Tibial nerve (tissue), 4 donors: ENCODE measurements at regions not wholly inside any gene's neighbourhood (a gene's known extent, or its start where the extent isn't known, plus 50 kb on each side); places are given as distances from the start of the nearest gene placed in this dataset.

Experiments used
- DNase-seq, 2 donors: peaks; one replicate each; pipeline ENCODE4 v3.0.0-alpha.2; 2019; ENCODE audit warnings: low spot score in 2 of 2
- H3K27ac ChIP-seq, 4 donors: fragments of 200-600 bp; sonication (generic) in 3 of 4; one replicate each; pipeline ENCODE4 v1.5.1; 2017 to 2019; ENCODE audit warnings: mild to moderate bottlenecking in 1 of 4
- H3K27me3 ChIP-seq, 2 donors: fragments of 200-600 bp; sonication (generic) in 1 of 2; one replicate each; pipeline versions ENCODE4 v1.5.1 to v1.6.0; 2017 to 2019
- H3K36me3 ChIP-seq, 3 donors: fragments of 200-600 bp; sonication (generic); one replicate each; pipeline ENCODE4 v1.5.1; 2018 to 2019
- H3K4me1 ChIP-seq, 4 donors: fragments of 200-600 bp; sonication (generic) in 3 of 4; one replicate each; pipeline ENCODE4 v1.5.1; 2017 to 2019
- H3K4me3 ChIP-seq, 4 donors: fragments of 200-600 bp; sonication (generic) in 3 of 4; one replicate each; pipeline ENCODE4 v1.5.1; 2017 to 2019; ENCODE audit warnings: mild to moderate bottlenecking in 1 of 4, moderate library complexity in 1 of 4
- H3K9me3 ChIP-seq, 4 donors: fragments of 200-600 bp; sonication (generic) in 3 of 4; one replicate each; pipeline ENCODE4 v1.5.1; 2017 to 2019
- CTCF ChIP-seq, 5 experiments: fragments of 200-600 bp in 3 of 5; fragments of 450-650 bp in 2 of 5; sonication (generic) in 3 of 5; IDR thresholded peaks; one replicate each; pipeline ENCODE4 v1.5.1; 2016 to 2019; ENCODE audit warnings: antibody characterized with exemption in 5 of 5, mild to moderate bottlenecking in 3 of 5, moderate library complexity in 2 of 5
- EP300 ChIP-seq, 2 donors: sonication (generic); formaldehyde crosslinking; IDR thresholded peaks; one replicate each; pipeline ENCODE4 v1.6.1; 2017; ENCODE audit warnings: antibody characterized with exemption in 2 of 2, mild to moderate bottlenecking in 1 of 2
- POLR2A ChIP-seq, 2 donors: fragments of 450-650 bp; IDR thresholded peaks; one replicate each; pipeline ENCODE4 v1.6.1; 2017; ENCODE audit warnings: antibody characterized with exemption in 2 of 2, mild to moderate bottlenecking in 2 of 2, moderate library complexity in 2 of 2
- WGBS, 2 donors: methylation state at CpG; one replicate each; pipeline ENCODE4 v1.1.5; 2018; 5-methylcytosine and 5-hydroxymethylcytosine counted together

- Histone ChIP-seq H3K27ac (no peak overlapping the region), H3K27me3 (no peaks in the 10 kb centered on the region), H3K4me1 (no peaks in the 10 kb centered on the region), H3K36me3 (no peaks in the 10 kb centered on the region), H3K4me3 (no peak overlapping the region), H3K9me3 (no peaks in the 10 kb centered on the region)
- no peak for TF ChIP-seq EP300 (IDR thresholded peaks at IDR 0.05)
- no peak for TF ChIP-seq CTCF (IDR thresholded peaks at IDR 0.05)
- TF ChIP-seq POLR2A (IDR thresholded peaks at IDR 0.05), result no peak
- DNase-seq, result no peak
Observed at GRCh38 chr4:97185233-97185632, 958.0 kb downstream of the STPG2 start.

- no peak for DNase-seq
- WGBS, 2 donors, result 55 to 69% methylated on average over 2 of the region's 2 CpGs
- H3K9me3 ChIP-seq, result no peaks in the 10 kb centered on the region
Observed at GRCh38 chr4:97197106-97197505, 946.2 kb downstream of the STPG2 start.

DNA sequence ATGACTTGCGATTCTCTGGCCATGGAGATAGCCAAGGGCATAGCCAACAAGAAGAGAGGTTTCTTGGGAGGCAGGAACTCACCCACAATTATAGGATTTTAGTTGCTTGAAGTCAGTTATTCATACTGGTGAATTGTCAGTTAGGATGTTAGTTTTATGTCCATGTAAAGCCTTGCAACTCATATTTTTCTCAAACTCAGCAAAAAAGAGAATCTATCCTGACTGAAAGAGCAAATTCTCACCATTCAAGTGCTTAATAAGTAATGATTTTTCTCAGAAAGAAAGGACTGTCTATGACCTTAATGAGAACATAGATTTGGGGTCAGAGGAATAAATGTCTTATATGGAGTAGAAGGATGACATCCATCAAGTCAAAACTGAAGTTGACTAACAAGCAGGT is 934.5 kb downstream of the STPG2 start:
- Histone ChIP-seq H3K36me3 (no peaks in the 10 kb centered on the region), H3K4me3 (no peak overlapping the region), H3K27me3 (no peaks in the 10 kb centered on the region), H3K9me3 (no peaks in the 10 kb centered on the region), H3K27ac (no peak overlapping the region), H3K4me1 (no peaks in the 10 kb centered on the region)
- 88 to 89% methylated on average over 1 of the region's 1 CpG for WGBS, 2 donors
- TF ChIP-seq EP300 (IDR thresholded peaks at IDR 0.05) (no peak), POLR2A (IDR thresholded peaks at IDR 0.05) (no peak), CTCF (IDR thresholded peaks at IDR 0.05) (no peak)
- DNase-seq, result no peak

More at GRCh38 chr4:97197106-97197505, 946.2 kb downstream of the STPG2 start:
- no peaks in the 10 kb centered on the region for H3K4me1 ChIP-seq
- no peaks in the 10 kb centered on the region for H3K36me3 ChIP-seq
- H3K4me3 ChIP-seq, result no peak overlapping the region
- H3K27ac ChIP-seq, result no peak overlapping the region
- TF ChIP-seq CTCF (IDR thresholded peaks at IDR 0.05), result no peak
- no peak for TF ChIP-seq POLR2A (IDR thresholded peaks at IDR 0.05)
- no peak for TF ChIP-seq EP300 (IDR thresholded peaks at IDR 0.05)
- H3K27me3 ChIP-seq, result no peaks in the 10 kb centered on the region

DNA sequence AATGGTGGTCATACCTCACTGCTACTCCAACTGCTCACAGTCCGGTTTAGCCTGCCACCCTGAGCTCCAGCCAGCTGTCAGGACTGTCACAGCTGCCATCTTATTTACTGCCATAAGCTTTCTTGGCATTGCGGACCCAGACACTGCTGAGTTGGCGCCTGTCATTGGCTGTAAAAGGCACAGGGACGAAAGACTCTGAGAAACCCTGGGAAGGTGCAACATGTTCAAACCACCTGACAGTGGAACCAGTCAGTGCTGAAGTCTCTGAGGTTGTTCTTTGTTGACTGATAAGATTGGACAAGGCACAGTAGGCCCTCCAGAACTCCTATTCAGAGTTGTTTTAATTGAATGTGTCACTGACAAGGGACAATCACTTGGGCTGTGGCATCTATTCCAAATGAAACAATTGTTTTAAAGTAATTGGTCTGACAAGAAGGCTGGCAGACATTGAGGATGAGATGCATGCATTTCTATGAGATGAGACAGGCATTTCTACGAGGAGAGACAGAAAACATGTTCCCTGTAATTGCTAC is 927.8 kb downstream of the STPG2 start:
- Histone ChIP-seq H3K36me3 (no peaks in the 10 kb centered on the region), H3K4me1 (no peaks in the 10 kb centered on the region), H3K27ac (no peak overlapping the region), H3K27me3 (no peaks in the 10 kb centered on the region), H3K4me3 (no peak overlapping the region), H3K9me3 (no peaks in the 10 kb centered on the region)
- 78 to 82% methylated on average over 5 of the region's 5 CpGs for WGBS, 2 donors
- no peak for TF ChIP-seq POLR2A (IDR thresholded peaks at IDR 0.05)
- no peak for TF ChIP-seq EP300 (IDR thresholded peaks at IDR 0.05)
- no peak for TF ChIP-seq CTCF (IDR thresholded peaks at IDR 0.05)
- DNase-seq, result no peak

DNA sequence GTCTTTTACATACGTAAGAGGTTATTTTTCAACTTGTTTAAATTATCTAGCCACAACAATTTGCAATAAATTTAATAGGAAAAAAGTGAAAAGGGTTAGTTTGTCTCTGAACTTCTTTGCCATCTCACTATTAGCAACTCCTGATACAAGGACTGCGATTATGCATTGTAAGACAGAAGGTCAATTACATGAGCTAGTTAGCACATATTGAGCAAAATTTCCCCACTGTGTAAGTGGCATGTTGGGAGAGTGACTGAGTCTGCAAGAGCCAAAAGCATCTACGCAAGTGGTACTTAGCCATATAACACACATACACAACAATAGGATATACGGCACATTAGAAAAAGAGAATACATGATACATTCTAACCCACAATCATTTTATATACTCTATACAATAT is 927.2 kb downstream of the STPG2 start:
- H3K36me3 ChIP-seq, result no peaks in the 10 kb centered on the region
- H3K27me3 ChIP-seq, result no peaks in the 10 kb centered on the region
- no peak overlapping the region for H3K27ac ChIP-seq
- TF ChIP-seq CTCF (IDR thresholded peaks at IDR 0.05) (no peak), POLR2A (IDR thresholded peaks at IDR 0.05) (no peak)
- WGBS, 2 donors, result 52 to 57% methylated on average over 4 of the region's 4 CpGs
- H3K4me3 ChIP-seq, result no peak overlapping the region
- H3K9me3 ChIP-seq, result no peaks in the 10 kb centered on the region
- DNase-seq, result no peak
- H3K4me1 ChIP-seq, result no peaks in the 10 kb centered on the region
